ENCODE measurements at regions not wholly inside any gene's neighbourhood (a gene's known extent, or its start where the extent isn't known, plus 50 kb on each side); places are given as distances from the start of the nearest gene placed in this dataset.

GRCh38 chr4:106595906-106596305 lies 227.3 kb upstream of the GIMD1 start:
- TF ChIP-seq CTCF (IDR thresholded peaks at IDR 0.05; ENCODE audit: insufficient read depth in 1 of 2, low read depth in 1 of 2, low read length in 1 of 2, severe bottlenecking in 1 of 2, unreplicated experiment in 1 of 2) = no peak
- no peaks in the 10 kb centered on the region for H3K27me3 ChIP-seq (replicated peaks; ENCODE audit: control insufficient read depth, insufficient read depth, low read length)
- no peak for DNase-seq
- ChIA-PET POLR2A (no interaction called here), CTCF (no interaction called here)
- peaks cover 18% of the 10 kb centered on the region for H3K9me3 Mint-ChIP-seq (ENCODE audit: unreplicated experiment)
- no peak overlapping the region for H3K4me3 Mint-ChIP-seq (ENCODE audit: unreplicated experiment)
- peaks cover 24% of the 10 kb centered on the region for H3K4me1 ChIP-seq
- H3K4me1 Mint-ChIP-seq (ENCODE audit: low read depth, unreplicated experiment) = peaks cover 6% of the 10 kb centered on the region
- no peaks in the 10 kb centered on the region for H3K36me3 ChIP-seq (ENCODE audit: control insufficient read depth, insufficient read depth, low read length)
- peaks cover 3% of the 10 kb centered on the region; the same call in 1 of the 2 replicates for H3K9me3 ChIP-seq
- BruUV-seq (replicated peaks) = no TSS peak
- intact Hi-C loops (cut with micrococcal nuclease; ENCODE audit: unreplicated experiment) = no loop called here
- no peak overlapping the region for H3K27ac Mint-ChIP-seq (ENCODE audit: unreplicated experiment)
- H3K4me3 ChIP-seq (ENCODE audit: low read depth, low read length) = no peak overlapping the region
- H3K27me3 Mint-ChIP-seq (ENCODE audit: insufficient read depth, unreplicated experiment) = no peaks in the 10 kb centered on the region
- no peaks in the 10 kb centered on the region for H3K36me3 Mint-ChIP-seq (ENCODE audit: insufficient read depth, unreplicated experiment)

- Histone ChIP-seq H3K9me3 (peaks cover 3% of the 10 kb centered on the region; the same call in 1 of the 2 replicates), H3K4me3 (ENCODE audit: low read depth, low read length) (no peak overlapping the region), H3K4me1 (peaks cover 13% of the 10 kb centered on the region), H3K27me3 (replicated peaks; ENCODE audit: control insufficient read depth, insufficient read depth, low read length) (no peaks in the 10 kb centered on the region), H3K36me3 (ENCODE audit: control insufficient read depth, insufficient read depth, low read length) (no peaks in the 10 kb centered on the region)
- H3K4me1 Mint-ChIP-seq (ENCODE audit: low read depth, unreplicated experiment) = peaks cover 6% of the 10 kb centered on the region
- no peak overlapping the region for H3K4me3 Mint-ChIP-seq (ENCODE audit: unreplicated experiment)
- H3K36me3 Mint-ChIP-seq (ENCODE audit: insufficient read depth, unreplicated experiment) = no peaks in the 10 kb centered on the region
- BruUV-seq (replicated peaks) = no TSS peak
- ChIA-PET POLR2A (no interaction called here), CTCF (no interaction called here)
- H3K27me3 Mint-ChIP-seq (ENCODE audit: insufficient read depth, unreplicated experiment) = no peaks in the 10 kb centered on the region
- DNase-seq = no peak
- intact Hi-C loops (cut with micrococcal nuclease; ENCODE audit: unreplicated experiment) = no loop called here
- H3K9me3 Mint-ChIP-seq (ENCODE audit: unreplicated experiment) = peaks cover 18% of the 10 kb centered on the region
- TF ChIP-seq CTCF (IDR thresholded peaks at IDR 0.05; ENCODE audit: insufficient read depth in 1 of 2, low read depth in 1 of 2, low read length in 1 of 2, severe bottlenecking in 1 of 2, unreplicated experiment in 1 of 2) = no peak
- H3K27ac Mint-ChIP-seq (ENCODE audit: unreplicated experiment) = no peak overlapping the region
These were observed 225.8 kb upstream of the GIMD1 start for GRCh38 chr4:106594291-106594952.

- Mint-ChIP-seq H3K27me3 (ENCODE audit: insufficient read depth, unreplicated experiment) (no peaks in the 10 kb centered on the region), H3K4me3 (ENCODE audit: unreplicated experiment) (no peak overlapping the region), H3K9me3 (ENCODE audit: unreplicated experiment) (peaks cover 8% of the 10 kb centered on the region), H3K27ac (ENCODE audit: unreplicated experiment) (no peak overlapping the region), H3K4me1 (ENCODE audit: low read depth, unreplicated experiment) (peaks cover 6% of the 10 kb centered on the region), H3K36me3 (ENCODE audit: insufficient read depth, unreplicated experiment) (peaks cover 4% of the 10 kb centered on the region)
- no peak for TF ChIP-seq CTCF (IDR thresholded peaks at IDR 0.05; ENCODE audit: insufficient read depth in 1 of 2, low read depth in 1 of 2, low read length in 1 of 2, severe bottlenecking in 1 of 2, unreplicated experiment in 1 of 2)
- ChIA-PET POLR2A (no interaction called here), CTCF (no interaction called here)
- Histone ChIP-seq H3K27me3 (replicated peaks; ENCODE audit: control insufficient read depth, insufficient read depth, low read length) (no peaks in the 10 kb centered on the region), H3K4me1 (no peaks in the 10 kb centered on the region), H3K4me3 (ENCODE audit: low read depth, low read length) (no peak overlapping the region), H3K36me3 (ENCODE audit: control insufficient read depth, insufficient read depth, low read length) (no peaks in the 10 kb centered on the region), H3K9me3 (no peaks in the 10 kb centered on the region)
- intact Hi-C loops (cut with micrococcal nuclease; ENCODE audit: unreplicated experiment) = loop anchor here (10.0 kb wide), 1 partner anchor 224 kb away; the partner anchor contains the start of gene GIMD1
- no TSS peak for BruUV-seq (replicated peaks)
- DNase-seq = no peak
These were observed 220.3 kb upstream of the GIMD1 start for GRCh38 chr4:106588891-106589290.

All from Caco-2 (cell line).